MM.1S (cell line): ENCODE measurements at regions not wholly inside any gene's neighbourhood (a gene's known extent, or its start where the extent isn't known, plus 50 kb on each side); places are given as distances from the start of the nearest gene placed in this dataset.
"Not testable (repeated sequence)": the region's sequence is repeated elsewhere in the genome, so short reads cannot be mapped to it uniquely, and the experiment has no call there.

Experiments
- CTCF ChIP-seq: fragments of 300-600 bp; sonication (generic); IDR thresholded peaks from 2 replicates; pipeline ENCODE4 v1.5.1; 2016; ENCODE audit warnings: antibody characterized with exemption, low read length, mixed read lengths
- EZH2phosphoT487 ChIP-seq: fragments of 300-600 bp; sonication (generic); IDR thresholded peaks from 2 replicates; pipeline ENCODE4 v1.6.1; 2018; ENCODE audit warnings: antibody characterized with exemption, low read length

GRCh38 chr12:131337861-131338260 is 373.0 kb upstream of the SFSWAP start:
- not testable (repeated sequence) for TF ChIP-seq CTCF, EZH2phosphoT487
